ENCODE measurements at regions not wholly inside any gene's neighbourhood (a gene's known extent, or its start where the extent isn't known, plus 50 kb on each side); places are given as distances from the start of the nearest gene placed in this dataset.
"Not testable (repeated sequence)": the region's sequence is repeated elsewhere in the genome, so short reads cannot be mapped to it uniquely, and the experiment has no call there.

GRCh38 chr2:239727776-239728600, 297.2 kb downstream of the NDUFA10 start:
- DNase-seq (ENCODE audit: low spot score) = no peak

GRCh38 chr2:239727182-239727775, 297.9 kb downstream of the NDUFA10 start:
- no peak for DNase-seq (ENCODE audit: low spot score)

GRCh38 chr2:239726631-239727181, 298.4 kb downstream of the NDUFA10 start:
- DNase-seq (ENCODE audit: low spot score) = no peak

- no peak for DNase-seq (ENCODE audit: low spot score)
Measured at GRCh38 chr2:239726091-239726591, 299.0 kb downstream of the NDUFA10 start.

GRCh38 chr2:239725551-239725890, 299.6 kb downstream of the NDUFA10 start:
- no peak for DNase-seq (ENCODE audit: low spot score)

GRCh38 chr2:239724851-239725550, 300.1 kb downstream of the NDUFA10 start:
- DNase-seq (ENCODE audit: low spot score) = no peak

- DNase-seq (ENCODE audit: low spot score) = no peak
Measured at GRCh38 chr2:239724194-239724849, 300.8 kb downstream of the NDUFA10 start.

- DNase-seq (ENCODE audit: low spot score) = no peak
Measured at GRCh38 chr2:239723486-239724193, 301.5 kb downstream of the NDUFA10 start.

GRCh38 chr2:239722760-239723470, 302.2 kb downstream of the NDUFA10 start:
- no peak for DNase-seq (ENCODE audit: low spot score)

- no peak for DNase-seq (ENCODE audit: low spot score)
Measured at GRCh38 chr2:239721991-239722759, 303.0 kb downstream of the NDUFA10 start.

- no peak for DNase-seq (ENCODE audit: low spot score)
Measured at GRCh38 chr2:239721531-239721930, 303.6 kb downstream of the NDUFA10 start.

GRCh38 chr2:239720361-239721360, 304.5 kb downstream of the NDUFA10 start:
- DNase-seq (ENCODE audit: low spot score) = no peak

- no peak for DNase-seq (ENCODE audit: low spot score)
Measured at GRCh38 chr2:239719791-239720360, 305.3 kb downstream of the NDUFA10 start.

- not testable (repeated sequence) for DNase-seq (ENCODE audit: low spot score)
Measured at GRCh38 chr2:239718991-239719390, 306.2 kb downstream of the NDUFA10 start.

- DNase-seq (ENCODE audit: low spot score) = no peak
Measured at GRCh38 chr2:239717706-239718105, 307.4 kb downstream of the NDUFA10 start.

GRCh38 chr2:239717319-239717675, 307.8 kb downstream of the NDUFA10 start:
- no peak for DNase-seq (ENCODE audit: low spot score)

- DNase-seq (ENCODE audit: low spot score) = no peak
Measured at GRCh38 chr2:239716536-239717318, 308.4 kb downstream of the NDUFA10 start.
